Neural crest cell (in vitro differentiated cells): ENCODE measurements at regions not wholly inside any gene's neighbourhood (a gene's known extent, or its start where the extent isn't known, plus 50 kb on each side); places are given as distances from the start of the nearest gene placed in this dataset.
"Not testable (repeated sequence)": the region's sequence is repeated elsewhere in the genome, so short reads cannot be mapped to it uniquely, and the experiment has no call there.

Source experiments
- DNase-seq: peaks from one replicate; pipeline ENCODE4 v3.0.0; 2021; ENCODE audit warnings: low read depth, mixed read lengths, low spot score
- H3K27ac Mint-ChIP-seq: one replicate; pipeline ENCODE4 v1.8.0; 2021; ENCODE audit warnings: mild to moderate bottlenecking, mixed read lengths; ENCODE audit not compliant: unreplicated experiment
- H3K27me3 Mint-ChIP-seq: 2 replicates; pipeline ENCODE4 v1.8.0; 2021; ENCODE audit warnings: low read depth, mild to moderate bottlenecking, mixed read lengths
- H3K36me3 Mint-ChIP-seq: 2 replicates; pipeline ENCODE4 v1.8.0; 2021; ENCODE audit warnings: low read depth, mild to moderate bottlenecking, mixed read lengths
- H3K4me1 Mint-ChIP-seq: 2 replicates; pipeline ENCODE4 v1.8.0; 2021; ENCODE audit warnings: mixed read lengths
- H3K4me3 Mint-ChIP-seq: one replicate; pipeline ENCODE4 v1.8.0; 2021; ENCODE audit warnings: mild to moderate bottlenecking, mixed read lengths
- H3K9me3 Mint-ChIP-seq: 2 replicates; pipeline ENCODE4 v1.8.0; 2021; ENCODE audit warnings: mixed read lengths
- CTCF ChIP-seq: fragments of 200-600 bp; sonication (generic); conservative IDR thresholded peaks from 2 replicates; pipeline ENCODE4 v1.5.0; 2021; ENCODE audit warnings: antibody characterized with exemption, mild to moderate bottlenecking

DNA sequence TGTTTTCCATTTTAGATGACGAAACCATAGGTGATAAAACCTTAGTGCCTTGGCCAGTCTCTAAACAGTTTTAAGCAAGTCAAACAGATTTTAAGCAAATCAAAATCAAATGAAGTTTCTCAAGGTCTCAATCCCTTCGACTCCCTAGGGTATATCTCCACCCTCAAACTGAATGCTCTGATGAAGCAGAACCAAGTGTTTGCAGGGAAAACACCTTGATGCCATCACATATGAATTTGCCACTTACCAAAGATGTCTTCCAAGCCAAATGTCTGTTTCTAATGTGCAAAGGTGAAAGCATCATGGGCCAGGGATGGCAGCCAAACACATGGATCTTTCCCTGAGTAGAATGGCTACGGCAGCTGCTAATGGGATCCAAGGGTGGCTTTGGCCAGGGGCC lies 116.4 kb upstream of the COP1 start:
- Mint-ChIP-seq H3K27me3 (no peaks in the 10 kb centered on the region), H3K4me1 (no peaks in the 10 kb centered on the region), H3K4me3 (no peak overlapping the region), H3K27ac (no peak overlapping the region), H3K36me3 (no peaks in the 10 kb centered on the region), H3K9me3 (no peaks in the 10 kb centered on the region)
- no peak for TF ChIP-seq CTCF
- no peak for DNase-seq

GRCh38 chr1:176315519-176316220 lies 108.6 kb upstream of the COP1 start:
- Mint-ChIP-seq H3K27me3 (no peaks in the 10 kb centered on the region), H3K4me1 (peaks cover 8% of the 10 kb centered on the region), H3K36me3 (no peaks in the 10 kb centered on the region), H3K9me3 (no peaks in the 10 kb centered on the region), H3K27ac (no peak overlapping the region), H3K4me3 (no peak overlapping the region)
- DNase-seq: no peak
- no peak for TF ChIP-seq CTCF

GRCh38 chr1:176296602-176297001 lies 89.5 kb upstream of the COP1 start:
- H3K4me1 Mint-ChIP-seq: not testable (repeated sequence)

DNA sequence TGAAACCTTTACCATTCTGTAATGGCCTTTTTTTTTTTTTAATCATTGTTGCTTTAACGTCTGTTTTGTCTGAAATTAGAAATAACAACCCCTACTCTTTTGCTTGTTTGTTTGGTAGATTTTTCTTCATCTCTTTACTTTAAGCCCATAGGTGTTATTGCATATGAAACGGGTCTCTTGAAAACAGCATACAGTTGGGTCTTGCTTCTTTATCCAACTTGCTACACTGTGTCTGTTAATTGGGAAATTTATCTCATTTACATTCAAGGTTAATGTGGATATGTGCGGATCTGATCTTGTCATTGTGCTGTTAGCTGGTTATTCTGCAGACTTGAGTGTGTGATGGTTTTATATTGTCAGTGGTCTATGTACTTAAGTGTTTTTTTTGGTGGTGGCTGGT lies 78.9 kb upstream of the COP1 start:
- DNase-seq: no peak
- Mint-ChIP-seq H3K9me3 (peaks cover 26% of the 10 kb centered on the region), H3K27ac (no peak overlapping the region), H3K4me1 (no peaks in the 10 kb centered on the region), H3K4me3 (no peak overlapping the region), H3K36me3 (peaks cover 3% of the 10 kb centered on the region), H3K27me3 (peaks cover 4% of the 10 kb centered on the region)
- TF ChIP-seq CTCF: no peak

More at GRCh38 chr1:176296602-176297001, 89.5 kb upstream of the COP1 start:
- H3K27ac Mint-ChIP-seq, H3K4me3 Mint-ChIP-seq, H3K36me3 Mint-ChIP-seq, H3K27me3 Mint-ChIP-seq, DNase-seq: not testable (repeated sequence)
- peaks cover 25% of the 10 kb centered on the region for H3K9me3 Mint-ChIP-seq

- Mint-ChIP-seq H3K4me3 (no peak overlapping the region), H3K27ac (no peak overlapping the region), H3K36me3 (no peaks in the 10 kb centered on the region), H3K27me3 (no peaks in the 10 kb centered on the region), H3K4me1 (no peaks in the 10 kb centered on the region), H3K9me3 (no peaks in the 10 kb centered on the region)
- no peak for DNase-seq
- no peak for TF ChIP-seq CTCF
Measured at GRCh38 chr1:176271572-176271971, 64.5 kb upstream of the COP1 start.
